A673 (cell line): ENCODE measurements at regions not wholly inside any gene's neighbourhood (a gene's known extent, or its start where the extent isn't known, plus 50 kb on each side); places are given as distances from the start of the nearest gene placed in this dataset.

Source experiments
- CTCF ChIP-seq: fragments of 300-800, 200-600 bp; sonication (generic); conservative IDR thresholded peaks from 2 replicates; pipeline ENCODE4 v1.5.1; 2017; ENCODE audit warnings: low read depth, mild to moderate bottlenecking, antibody characterized with exemption, low read length, moderate library complexity, mixed read lengths
- EZH2 ChIP-seq: fragments of 200-600 bp; sonication (generic); IDR thresholded peaks from 2 replicates; pipeline ENCODE4 v1.6.1; 2017; ENCODE audit warnings: borderline replicate concordance, low read depth, mild to moderate bottlenecking, mixed read lengths, antibody characterized with exemption, low read length; ENCODE audit not compliant: poor library complexity, severe bottlenecking

GRCh38 chr9:29144476-29144875 is 1571.2 kb upstream of the C9orf72 start:
- no peak for TF ChIP-seq CTCF
- TF ChIP-seq EZH2 = no peak
